ENCODE measurements at regions not wholly inside any gene's neighbourhood (a gene's known extent, or its start where the extent isn't known, plus 50 kb on each side); places are given as distances from the start of the nearest gene placed in this dataset.

- H3K27ac ChIP-seq, result no peak overlapping the region
- H3K27me3 ChIP-seq, result no peaks in the 10 kb centered on the region
- TF ChIP-seq POLR2A (IDR thresholded peaks at IDR 0.05) (no peak), CTCF (IDR thresholded peaks at IDR 0.05) (no peak)
- H3K36me3 ChIP-seq, result no peaks in the 10 kb centered on the region
- no peak for DNase-seq
- no peaks in the 10 kb centered on the region for H3K9me3 ChIP-seq
- ATAC-seq, result no peak
- H3K4me1 ChIP-seq, result no peaks in the 10 kb centered on the region
- H3K4me3 ChIP-seq, result no peak overlapping the region
- intact Hi-C loops (cut with DNase I), result no loop called here
- 71% methylated on average over 4 of the region's 4 CpGs for WGBS (ENCODE audit: insufficient coverage, low coverage, low lambda C conversion rate, missing lambda C conversion rate)
Observed at GRCh38 chr20:56845546-56846086, 216.5 kb downstream of the TFAP2C start.

GRCh38 chr20:56848561-56848960 lies 219.5 kb downstream of the TFAP2C start:
- ATAC-seq (no peak), DNase-seq (no peak)
- intact Hi-C loops (cut with DNase I), result no loop called here
- Histone ChIP-seq H3K4me1 (no peaks in the 10 kb centered on the region), H3K4me3 (no peak overlapping the region), H3K9me3 (no peaks in the 10 kb centered on the region), H3K27ac (no peak overlapping the region), H3K36me3 (no peaks in the 10 kb centered on the region), H3K27me3 (no peaks in the 10 kb centered on the region)
- WGBS (ENCODE audit: insufficient coverage, low coverage, low lambda C conversion rate, missing lambda C conversion rate), result 39% methylated on average over 7 of the region's 12 CpGs
- no peak for TF ChIP-seq POLR2A (IDR thresholded peaks at IDR 0.05)
- TF ChIP-seq CTCF (IDR thresholded peaks at IDR 0.05), result no peak

GRCh38 chr20:56851552-56851951 lies 222.4 kb downstream of the TFAP2C start:
- no peak for TF ChIP-seq POLR2A (IDR thresholded peaks at IDR 0.05)
- no peak for TF ChIP-seq CTCF (IDR thresholded peaks at IDR 0.05)
- Histone ChIP-seq H3K9me3 (no peaks in the 10 kb centered on the region), H3K4me3 (no peak overlapping the region), H3K36me3 (no peaks in the 10 kb centered on the region), H3K27me3 (no peaks in the 10 kb centered on the region), H3K4me1 (no peaks in the 10 kb centered on the region), H3K27ac (no peak overlapping the region)
- 75% methylated on average over 1 of the region's 1 CpG for WGBS (ENCODE audit: insufficient coverage, low coverage, low lambda C conversion rate, missing lambda C conversion rate)
- no peak for ATAC-seq
- intact Hi-C loops (cut with DNase I), result no loop called here
- no peak for DNase-seq

GRCh38 chr20:56855708-56856107 lies 226.6 kb downstream of the TFAP2C start:
- intact Hi-C loops (cut with DNase I), result no loop called here
- H3K4me3 ChIP-seq, result no peak overlapping the region
- no peak overlapping the region for H3K27ac ChIP-seq
- H3K9me3 ChIP-seq, result no peaks in the 10 kb centered on the region
- WGBS (ENCODE audit: insufficient coverage, low coverage, low lambda C conversion rate, missing lambda C conversion rate), result 40% methylated on average over 7 of the region's 7 CpGs
- H3K4me1 ChIP-seq, result no peaks in the 10 kb centered on the region
- TF ChIP-seq POLR2A (IDR thresholded peaks at IDR 0.05) (no peak), CTCF (IDR thresholded peaks at IDR 0.05) (no peak)
- no peaks in the 10 kb centered on the region for H3K27me3 ChIP-seq
- H3K36me3 ChIP-seq, result no peaks in the 10 kb centered on the region
- DNase-seq, result no peak
- no peak for ATAC-seq

- Histone ChIP-seq H3K27ac (no peak overlapping the region), H3K4me3 (no peak overlapping the region), H3K27me3 (no peaks in the 10 kb centered on the region), H3K36me3 (no peaks in the 10 kb centered on the region), H3K4me1 (no peaks in the 10 kb centered on the region), H3K9me3 (no peaks in the 10 kb centered on the region)
- 41% methylated on average over 5 of the region's 8 CpGs for WGBS (ENCODE audit: insufficient coverage, low coverage, low lambda C conversion rate, missing lambda C conversion rate)
- TF ChIP-seq POLR2A (IDR thresholded peaks at IDR 0.05) (no peak), CTCF (IDR thresholded peaks at IDR 0.05) (no peak)
- ATAC-seq, result no peak
- intact Hi-C loops (cut with DNase I), result no loop called here
- no peak for DNase-seq
Observed at GRCh38 chr20:56857950-56858349, 228.8 kb downstream of the TFAP2C start.

Data from right lobe of liver (tissue), 6 donors.